Transverse colon (tissue), 4 donors: ENCODE measurements at regions not wholly inside any gene's neighbourhood (a gene's known extent, or its start where the extent isn't known, plus 50 kb on each side); places are given as distances from the start of the nearest gene placed in this dataset.

Experiments used
- POLR2A ChIP-seq: fragments of 450-650 bp; IDR thresholded peaks from one replicate; pipeline ENCODE4 v1.6.1; 2016; ENCODE audit warnings: antibody characterized with exemption, mild to moderate bottlenecking, moderate library complexity
- POLR2AphosphoS5 ChIP-seq, 3 donors: sonication (generic); formaldehyde crosslinking; IDR thresholded peaks; one replicate each; pipeline ENCODE4 v1.6.1; 2016; ENCODE audit warnings: antibody characterized with exemption in 3 of 3
- TF ChIP-seq, protein P1 (sequence below), 5 experiments: fragments of 200-600 bp in 3 of 5; fragments of 450-650 bp in 2 of 5; sonication (generic) in 3 of 5; IDR thresholded peaks; 1 replicate in 2 of 5; 2 replicates in 3 of 5; pipeline ENCODE4 v1.5.1; 2016 to 2017; ENCODE audit warnings: antibody characterized with exemption in 5 of 5, inconsistent platforms in 3 of 5, mild to moderate bottlenecking in 2 of 5, moderate library complexity in 1 of 5

DNA sequence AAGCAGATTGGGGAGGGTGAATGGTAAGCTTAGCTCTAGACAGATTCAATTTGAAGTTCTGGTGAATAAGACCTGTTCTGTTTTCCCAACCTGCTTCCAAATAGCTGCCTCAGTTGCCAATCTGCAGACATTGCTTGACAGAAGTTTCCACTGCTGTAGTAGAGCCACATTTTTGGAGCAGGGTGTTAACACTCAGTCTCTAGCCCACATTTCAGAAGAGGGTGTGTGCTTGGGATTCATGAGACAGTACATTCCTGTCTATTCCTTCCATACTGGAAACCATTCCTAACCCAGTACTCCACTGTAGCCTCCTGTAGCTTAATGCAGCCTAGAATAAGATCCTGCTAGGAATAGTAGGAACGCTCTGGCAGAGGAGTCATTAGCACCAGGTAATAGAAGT is 450.5 kb downstream of the NUF2 start:
- TF ChIP-seq, protein P1, sequence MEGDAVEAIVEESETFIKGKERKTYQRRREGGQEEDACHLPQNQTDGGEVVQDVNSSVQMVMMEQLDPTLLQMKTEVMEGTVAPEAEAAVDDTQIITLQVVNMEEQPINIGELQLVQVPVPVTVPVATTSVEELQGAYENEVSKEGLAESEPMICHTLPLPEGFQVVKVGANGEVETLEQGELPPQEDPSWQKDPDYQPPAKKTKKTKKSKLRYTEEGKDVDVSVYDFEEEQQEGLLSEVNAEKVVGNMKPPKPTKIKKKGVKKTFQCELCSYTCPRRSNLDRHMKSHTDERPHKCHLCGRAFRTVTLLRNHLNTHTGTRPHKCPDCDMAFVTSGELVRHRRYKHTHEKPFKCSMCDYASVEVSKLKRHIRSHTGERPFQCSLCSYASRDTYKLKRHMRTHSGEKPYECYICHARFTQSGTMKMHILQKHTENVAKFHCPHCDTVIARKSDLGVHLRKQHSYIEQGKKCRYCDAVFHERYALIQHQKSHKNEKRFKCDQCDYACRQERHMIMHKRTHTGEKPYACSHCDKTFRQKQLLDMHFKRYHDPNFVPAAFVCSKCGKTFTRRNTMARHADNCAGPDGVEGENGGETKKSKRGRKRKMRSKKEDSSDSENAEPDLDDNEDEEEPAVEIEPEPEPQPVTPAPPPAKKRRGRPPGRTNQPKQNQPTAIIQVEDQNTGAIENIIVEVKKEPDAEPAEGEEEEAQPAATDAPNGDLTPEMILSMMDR (IDR thresholded peaks at IDR 0.05), result no peak
- no peak for TF ChIP-seq POLR2AphosphoS5 (IDR thresholded peaks at IDR 0.05)
- no peak for TF ChIP-seq POLR2A
